ENCODE measurements at regions not wholly inside any gene's neighbourhood (a gene's known extent, or its start where the extent isn't known, plus 50 kb on each side); places are given as distances from the start of the nearest gene placed in this dataset.

GRCh38 chr18:66995270-66995669, 391.4 kb upstream of the CDH19 start:
- Histone ChIP-seq H3K27ac (no peak overlapping the region), H3K36me3 (no peaks in the 10 kb centered on the region), H3K9me3 (no peaks in the 10 kb centered on the region), H3K4me3 (no peak overlapping the region), H3K27me3 (no peaks in the 10 kb centered on the region), H3K4me1 (no peaks in the 10 kb centered on the region)
- DNase-seq (no peak), ATAC-seq (ENCODE audit: low FRiP score in 2 of 2) (no peak)
- TF ChIP-seq POLR2A (IDR thresholded peaks at IDR 0.05) (no peak), POLR2AphosphoS5 (IDR thresholded peaks at IDR 0.05) (no peak), EP300 (IDR thresholded peaks at IDR 0.05) (no peak)
- TF ChIP-seq, protein P1, sequence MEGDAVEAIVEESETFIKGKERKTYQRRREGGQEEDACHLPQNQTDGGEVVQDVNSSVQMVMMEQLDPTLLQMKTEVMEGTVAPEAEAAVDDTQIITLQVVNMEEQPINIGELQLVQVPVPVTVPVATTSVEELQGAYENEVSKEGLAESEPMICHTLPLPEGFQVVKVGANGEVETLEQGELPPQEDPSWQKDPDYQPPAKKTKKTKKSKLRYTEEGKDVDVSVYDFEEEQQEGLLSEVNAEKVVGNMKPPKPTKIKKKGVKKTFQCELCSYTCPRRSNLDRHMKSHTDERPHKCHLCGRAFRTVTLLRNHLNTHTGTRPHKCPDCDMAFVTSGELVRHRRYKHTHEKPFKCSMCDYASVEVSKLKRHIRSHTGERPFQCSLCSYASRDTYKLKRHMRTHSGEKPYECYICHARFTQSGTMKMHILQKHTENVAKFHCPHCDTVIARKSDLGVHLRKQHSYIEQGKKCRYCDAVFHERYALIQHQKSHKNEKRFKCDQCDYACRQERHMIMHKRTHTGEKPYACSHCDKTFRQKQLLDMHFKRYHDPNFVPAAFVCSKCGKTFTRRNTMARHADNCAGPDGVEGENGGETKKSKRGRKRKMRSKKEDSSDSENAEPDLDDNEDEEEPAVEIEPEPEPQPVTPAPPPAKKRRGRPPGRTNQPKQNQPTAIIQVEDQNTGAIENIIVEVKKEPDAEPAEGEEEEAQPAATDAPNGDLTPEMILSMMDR (IDR thresholded peaks at IDR 0.05): no peak
- WGBS, 2 donors: 81% methylated on average over 2 of the region's 2 CpGs

DNA sequence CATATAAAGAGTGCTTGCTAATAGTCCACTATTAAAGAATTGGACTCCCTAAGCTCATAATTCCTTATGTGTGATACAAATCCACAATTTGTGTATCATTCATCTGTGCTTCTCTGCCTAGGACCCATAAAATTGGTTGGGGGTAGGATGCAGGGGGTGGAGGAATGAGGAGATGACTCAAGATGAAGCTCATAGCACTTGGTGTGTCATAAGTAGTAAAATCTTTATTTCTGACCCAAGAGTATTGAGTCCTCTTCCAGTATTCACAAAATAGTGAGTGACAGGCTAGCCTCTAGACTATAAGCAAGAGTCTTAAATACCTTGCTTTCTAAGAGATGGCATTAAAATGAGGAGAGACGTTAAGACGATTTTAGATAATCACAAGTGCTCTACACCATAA, 390.9 kb upstream of the CDH19 start:
- H3K4me3 ChIP-seq: no peak overlapping the region
- H3K27me3 ChIP-seq: no peaks in the 10 kb centered on the region
- 64 to 75% methylated on average over 2 of the region's 2 CpGs for WGBS, 2 donors
- no peak for TF ChIP-seq POLR2AphosphoS5 (IDR thresholded peaks at IDR 0.05)
- TF ChIP-seq, protein P1 (IDR thresholded peaks at IDR 0.05): no peak
- no peak for TF ChIP-seq POLR2A (IDR thresholded peaks at IDR 0.05)
- TF ChIP-seq EP300 (IDR thresholded peaks at IDR 0.05): no peak
- DNase-seq (no peak), ATAC-seq (ENCODE audit: low FRiP score in 2 of 2) (no peak)
- no peak overlapping the region for H3K27ac ChIP-seq
- no peaks in the 10 kb centered on the region for H3K4me1 ChIP-seq
- H3K36me3 ChIP-seq: no peaks in the 10 kb centered on the region
- H3K9me3 ChIP-seq: no peaks in the 10 kb centered on the region

GRCh38 chr18:66993492-66993891, 389.6 kb upstream of the CDH19 start:
- DNase-seq (no peak), ATAC-seq (ENCODE audit: low FRiP score in 2 of 2) (peak in 1 of 2 donors; percentile 55)
- Histone ChIP-seq H3K27ac (no peak overlapping the region), H3K36me3 (no peaks in the 10 kb centered on the region), H3K4me3 (no peak overlapping the region), H3K4me1 (no peaks in the 10 kb centered on the region), H3K27me3 (no peaks in the 10 kb centered on the region), H3K9me3 (no peaks in the 10 kb centered on the region)
- TF ChIP-seq EP300 (IDR thresholded peaks at IDR 0.05): no peak
- TF ChIP-seq POLR2A (IDR thresholded peaks at IDR 0.05): no peak
- TF ChIP-seq, protein P1 (IDR thresholded peaks at IDR 0.05): no peak
- no peak for TF ChIP-seq POLR2AphosphoS5 (IDR thresholded peaks at IDR 0.05)

GRCh38 chr18:66990909-66991308, 387.0 kb upstream of the CDH19 start:
- no peaks in the 10 kb centered on the region for H3K9me3 ChIP-seq
- no peak for ATAC-seq (ENCODE audit: low FRiP score in 2 of 2)
- no peak for DNase-seq
- H3K36me3 ChIP-seq: no peaks in the 10 kb centered on the region
- TF ChIP-seq EP300 (IDR thresholded peaks at IDR 0.05): no peak
- H3K27ac ChIP-seq: no peak overlapping the region
- no peak overlapping the region for H3K4me3 ChIP-seq
- no peaks in the 10 kb centered on the region for H3K4me1 ChIP-seq
- 90 to 98% methylated on average over 6 of the region's 6 CpGs for WGBS, 2 donors
- H3K27me3 ChIP-seq: no peaks in the 10 kb centered on the region

DNA sequence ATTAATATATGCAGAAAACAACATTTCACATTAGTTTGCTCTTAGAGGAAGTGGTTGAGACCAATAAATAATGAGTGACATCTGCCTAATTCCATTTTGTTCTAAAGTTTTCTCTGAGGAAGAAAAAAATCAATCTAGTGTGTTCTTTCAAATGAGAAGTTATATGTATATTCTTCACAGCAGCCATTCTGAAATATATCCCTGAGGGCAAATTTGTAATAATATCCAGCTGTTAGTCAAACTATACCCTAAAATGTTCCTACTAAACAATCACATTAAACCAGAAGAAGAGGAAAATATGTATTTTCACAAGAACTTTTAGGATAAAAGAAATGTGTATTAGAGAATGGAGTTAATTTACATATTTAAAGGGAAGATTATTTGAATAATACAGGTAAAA, 375.1 kb upstream of the CDH19 start:
- no peaks in the 10 kb centered on the region for H3K36me3 ChIP-seq
- no peaks in the 10 kb centered on the region for H3K27me3 ChIP-seq
- DNase-seq (no peak), ATAC-seq (ENCODE audit: low FRiP score in 2 of 2) (no peak)
- no peaks in the 10 kb centered on the region for H3K4me1 ChIP-seq
- TF ChIP-seq, protein P1 (IDR thresholded peaks at IDR 0.05): no peak
- TF ChIP-seq POLR2A (IDR thresholded peaks at IDR 0.05) (no peak), EP300 (IDR thresholded peaks at IDR 0.05) (no peak), POLR2AphosphoS5 (IDR thresholded peaks at IDR 0.05) (no peak)
- no peak overlapping the region for H3K4me3 ChIP-seq
- H3K27ac ChIP-seq: no peak overlapping the region
- H3K9me3 ChIP-seq: no peaks in the 10 kb centered on the region
